M059J (cell line): ENCODE measurements at regions not wholly inside any gene's neighbourhood (a gene's known extent, or its start where the extent isn't known, plus 50 kb on each side); places are given as distances from the start of the nearest gene placed in this dataset.
"Not testable (repeated sequence)": the region's sequence is repeated elsewhere in the genome, so short reads cannot be mapped to it uniquely, and the experiment has no call there.

ENCODE experiments used
- DNase-seq: peaks from one replicate; pipeline ENCODE4 v3.0.0-alpha.2; 2012; ENCODE audit warnings: low read depth

GRCh38 chr2:192828947-192829346, 634.2 kb upstream of the TMEFF2 start:
- DNase-seq = peak; percentile 2

GRCh38 chr2:192828175-192828574, 633.4 kb upstream of the TMEFF2 start:
- no peak for DNase-seq

- no peak for DNase-seq
Measured at GRCh38 chr2:192827735-192828134, 633.0 kb upstream of the TMEFF2 start.

- DNase-seq = no peak
Measured at GRCh38 chr2:192814376-192814775, 619.6 kb upstream of the TMEFF2 start.

GRCh38 chr2:192813341-192813740, 618.6 kb upstream of the TMEFF2 start:
- DNase-seq = no peak

- DNase-seq = no peak
Measured at GRCh38 chr2:192809173-192809572, 614.4 kb upstream of the TMEFF2 start.

GRCh38 chr2:192783643-192784042, 588.9 kb upstream of the TMEFF2 start:
- DNase-seq = no peak

GRCh38 chr2:192775459-192776262, 580.9 kb upstream of the TMEFF2 start:
- no peak for DNase-seq

GRCh38 chr2:192775011-192775410, 580.3 kb upstream of the TMEFF2 start:
- DNase-seq = no peak

GRCh38 chr2:192773044-192773443, 578.3 kb upstream of the TMEFF2 start:
- no peak for DNase-seq

GRCh38 chr2:192749611-192750200, 555.0 kb upstream of the TMEFF2 start:
- peak; percentile 28 for DNase-seq

GRCh38 chr2:192741889-192742288, 547.2 kb upstream of the TMEFF2 start:
- DNase-seq = peak; percentile 8

GRCh38 chr2:192735447-192735846, 540.7 kb upstream of the TMEFF2 start:
- DNase-seq = no peak

- no peak for DNase-seq
Measured at GRCh38 chr2:192729369-192729768, 534.6 kb upstream of the TMEFF2 start.

GRCh38 chr2:192725991-192726390, 531.3 kb upstream of the TMEFF2 start:
- DNase-seq = no peak

- no peak for DNase-seq
Measured at GRCh38 chr2:192719629-192720028, 524.9 kb upstream of the TMEFF2 start.

GRCh38 chr2:192718340-192718739, 523.6 kb upstream of the TMEFF2 start:
- no peak for DNase-seq

GRCh38 chr2:192700934-192701333, 506.2 kb upstream of the TMEFF2 start:
- DNase-seq = no peak

GRCh38 chr2:192697880-192698279, 503.1 kb upstream of the TMEFF2 start:
- no peak for DNase-seq

GRCh38 chr2:192696857-192697256, 502.1 kb upstream of the TMEFF2 start:
- no peak for DNase-seq

- no peak for DNase-seq
Measured at GRCh38 chr2:192687015-192687414, 492.3 kb upstream of the TMEFF2 start.

- DNase-seq = not testable (repeated sequence)
Measured at GRCh38 chr2:192682511-192682910, 487.8 kb upstream of the TMEFF2 start.

GRCh38 chr2:192675681-192676080, 480.9 kb upstream of the TMEFF2 start:
- peak; percentile 10 for DNase-seq
